ENCODE measurements at regions not wholly inside any gene's neighbourhood (a gene's known extent, or its start where the extent isn't known, plus 50 kb on each side); places are given as distances from the start of the nearest gene placed in this dataset.

DNA sequence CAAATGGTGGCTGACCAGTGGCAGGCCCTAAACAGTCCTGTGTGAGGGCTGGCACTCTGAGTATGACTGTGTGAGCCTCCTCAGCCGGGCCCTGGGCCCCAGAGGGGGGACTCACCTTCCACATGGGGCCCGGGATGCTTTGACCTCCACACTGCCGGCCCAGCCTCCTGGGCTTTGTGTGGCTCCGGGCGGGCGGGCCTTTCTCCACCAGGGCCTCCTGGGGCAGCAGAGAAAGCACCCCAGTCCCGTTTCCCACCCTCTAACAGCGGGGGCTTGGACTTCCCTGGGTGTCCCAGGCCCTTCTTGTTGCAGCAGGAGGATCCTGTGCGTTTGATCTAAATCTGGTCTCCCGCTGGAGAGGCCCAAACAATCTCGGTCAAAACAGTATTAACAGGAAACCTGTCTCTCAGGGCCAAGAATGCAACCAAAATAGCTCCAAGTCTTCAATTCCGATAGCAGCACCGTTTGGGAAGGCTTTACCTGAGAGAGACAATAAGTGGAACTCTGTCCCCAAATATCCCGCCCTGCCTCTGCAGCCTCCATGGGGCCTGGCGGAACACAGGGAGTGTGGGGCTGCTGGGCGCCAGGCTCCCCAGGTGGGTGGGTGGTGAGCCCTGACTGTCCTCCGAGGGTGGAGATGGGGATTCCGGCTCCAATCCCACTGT lies 104.8 kb upstream of the ZNF32 start:
- Histone ChIP-seq H3K4me3 (ENCODE audit: low read depth, low read length) (no peak overlapping the region), H3K27me3 (no peaks in the 10 kb centered on the region), H3K4me1 (no peaks in the 10 kb centered on the region), H3K36me3 (no peaks in the 10 kb centered on the region), H3K9me3 (no peaks in the 10 kb centered on the region)
- TF ChIP-seq, protein P1, sequence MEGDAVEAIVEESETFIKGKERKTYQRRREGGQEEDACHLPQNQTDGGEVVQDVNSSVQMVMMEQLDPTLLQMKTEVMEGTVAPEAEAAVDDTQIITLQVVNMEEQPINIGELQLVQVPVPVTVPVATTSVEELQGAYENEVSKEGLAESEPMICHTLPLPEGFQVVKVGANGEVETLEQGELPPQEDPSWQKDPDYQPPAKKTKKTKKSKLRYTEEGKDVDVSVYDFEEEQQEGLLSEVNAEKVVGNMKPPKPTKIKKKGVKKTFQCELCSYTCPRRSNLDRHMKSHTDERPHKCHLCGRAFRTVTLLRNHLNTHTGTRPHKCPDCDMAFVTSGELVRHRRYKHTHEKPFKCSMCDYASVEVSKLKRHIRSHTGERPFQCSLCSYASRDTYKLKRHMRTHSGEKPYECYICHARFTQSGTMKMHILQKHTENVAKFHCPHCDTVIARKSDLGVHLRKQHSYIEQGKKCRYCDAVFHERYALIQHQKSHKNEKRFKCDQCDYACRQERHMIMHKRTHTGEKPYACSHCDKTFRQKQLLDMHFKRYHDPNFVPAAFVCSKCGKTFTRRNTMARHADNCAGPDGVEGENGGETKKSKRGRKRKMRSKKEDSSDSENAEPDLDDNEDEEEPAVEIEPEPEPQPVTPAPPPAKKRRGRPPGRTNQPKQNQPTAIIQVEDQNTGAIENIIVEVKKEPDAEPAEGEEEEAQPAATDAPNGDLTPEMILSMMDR (IDR thresholded peaks at IDR 0.05; ENCODE audit: low read depth, low read length) = no peak
- DNase-seq = no peak

DNA sequence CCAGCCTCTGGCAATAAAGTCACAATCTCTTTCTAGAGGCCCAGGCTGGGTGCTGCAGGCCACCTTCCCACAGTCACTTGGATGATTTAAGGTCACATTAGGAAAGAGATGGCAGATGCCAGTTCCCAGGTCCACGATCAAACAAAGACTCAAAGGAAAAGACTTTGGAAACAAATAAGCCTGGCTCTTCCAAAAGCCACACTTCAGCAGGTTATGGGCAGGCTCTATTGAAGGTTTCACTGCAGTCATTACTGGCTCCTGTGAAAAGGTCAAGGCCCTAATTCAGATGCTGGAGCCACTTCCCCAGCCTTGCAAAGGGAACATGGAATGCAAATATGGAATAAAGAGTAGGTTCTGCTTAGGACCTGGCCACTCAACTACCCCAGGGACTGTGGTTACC lies 104.0 kb upstream of the ZNF32 start:
- TF ChIP-seq, protein P1 (IDR thresholded peaks at IDR 0.05; ENCODE audit: low read depth, low read length) = no peak
- Histone ChIP-seq H3K36me3 (no peaks in the 10 kb centered on the region), H3K4me1 (no peaks in the 10 kb centered on the region), H3K9me3 (no peaks in the 10 kb centered on the region), H3K27me3 (no peaks in the 10 kb centered on the region), H3K4me3 (ENCODE audit: low read depth, low read length) (no peak overlapping the region)
- DNase-seq = no peak

DNA sequence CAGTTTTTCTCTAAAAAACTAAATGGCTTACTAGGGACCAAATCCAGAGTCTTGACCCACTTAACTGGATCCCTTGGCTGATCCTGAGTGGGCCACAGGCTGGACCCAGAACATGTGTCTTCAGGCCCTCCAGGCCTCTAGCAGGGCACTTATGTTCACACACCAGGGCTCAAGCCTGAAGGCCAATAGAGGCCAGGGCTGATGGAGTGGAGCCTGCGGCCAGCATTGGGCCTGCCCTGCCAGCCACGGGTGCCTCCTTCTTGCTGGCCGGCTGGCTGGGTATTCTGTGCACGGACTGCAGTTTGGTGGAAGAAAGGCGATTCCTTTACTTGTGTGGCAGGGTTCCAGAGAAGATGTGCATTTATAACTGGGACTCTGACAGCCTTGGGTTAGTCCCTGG lies 103.0 kb upstream of the ZNF32 start:
- no peak for DNase-seq
- H3K4me3 ChIP-seq (ENCODE audit: low read depth, low read length) = no peak overlapping the region
- no peaks in the 10 kb centered on the region for H3K9me3 ChIP-seq
- TF ChIP-seq, protein P1 (IDR thresholded peaks at IDR 0.05; ENCODE audit: low read depth, low read length) = no peak
- no peaks in the 10 kb centered on the region for H3K27me3 ChIP-seq
- no peaks in the 10 kb centered on the region for H3K4me1 ChIP-seq
- no peaks in the 10 kb centered on the region for H3K36me3 ChIP-seq

DNA sequence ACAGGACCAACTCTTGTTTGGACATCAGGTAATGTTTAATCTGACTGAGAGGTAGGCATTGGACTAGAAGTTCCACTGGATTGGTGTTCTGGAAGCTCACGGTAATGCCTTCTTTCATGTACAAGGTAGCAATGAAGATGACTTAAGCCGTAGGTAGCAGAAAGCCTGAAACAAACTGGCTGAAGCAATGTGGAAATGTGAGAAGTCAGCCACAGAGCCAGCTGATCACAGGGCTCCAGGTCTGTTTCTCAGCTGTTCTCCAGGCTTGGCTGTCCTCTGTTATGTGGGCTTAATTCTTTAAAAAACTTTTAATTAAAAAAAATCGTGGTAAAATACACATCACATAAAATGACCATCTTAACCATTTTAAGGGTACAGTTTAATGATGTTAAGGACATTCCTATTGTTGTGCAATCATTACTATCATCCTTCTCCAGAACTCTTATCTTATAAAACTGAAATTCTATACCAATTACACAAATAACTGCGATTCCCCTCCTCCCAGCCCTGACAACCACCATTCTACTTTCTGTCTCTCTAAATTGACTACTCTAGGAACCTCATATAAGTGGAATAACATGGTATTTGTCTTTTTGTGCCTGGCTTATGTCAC lies 101.4 kb upstream of the ZNF32 start:
- TF ChIP-seq, protein P1 (IDR thresholded peaks at IDR 0.05; ENCODE audit: low read depth, low read length) = no peak
- no peak overlapping the region for H3K4me3 ChIP-seq (ENCODE audit: low read depth, low read length)
- no peaks in the 10 kb centered on the region for H3K36me3 ChIP-seq
- DNase-seq = no peak
- no peaks in the 10 kb centered on the region for H3K4me1 ChIP-seq
- H3K27me3 ChIP-seq = no peaks in the 10 kb centered on the region
- H3K9me3 ChIP-seq = no peaks in the 10 kb centered on the region

DNA sequence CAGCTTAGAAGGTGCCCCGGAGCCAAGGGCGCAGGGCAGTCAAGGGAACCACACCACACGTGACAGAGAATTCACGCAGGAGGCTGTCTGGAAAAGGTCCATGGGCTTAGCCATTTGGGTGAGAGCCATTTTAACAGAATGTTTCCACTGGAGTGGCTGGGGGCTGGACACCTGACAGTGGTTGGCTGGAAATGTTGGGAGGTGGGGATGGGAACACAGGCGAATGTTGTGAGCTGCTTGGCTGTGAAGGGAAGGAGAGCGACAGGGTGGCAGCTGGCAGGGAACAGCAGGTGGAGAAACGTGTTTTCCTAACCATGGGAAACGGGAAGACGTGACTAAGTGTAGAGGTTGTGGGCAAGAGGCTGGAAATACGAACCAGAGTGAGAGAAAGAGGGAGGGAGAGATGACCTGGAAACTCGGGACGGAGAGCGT lies 100.5 kb upstream of the ZNF32 start:
- Histone ChIP-seq H3K36me3 (no peaks in the 10 kb centered on the region), H3K27me3 (no peaks in the 10 kb centered on the region), H3K9me3 (no peaks in the 10 kb centered on the region), H3K4me3 (ENCODE audit: low read depth, low read length) (no peak overlapping the region), H3K4me1 (no peaks in the 10 kb centered on the region)
- DNase-seq = no peak
- TF ChIP-seq, protein P1 (IDR thresholded peaks at IDR 0.05; ENCODE audit: low read depth, low read length) = no peak

DNA sequence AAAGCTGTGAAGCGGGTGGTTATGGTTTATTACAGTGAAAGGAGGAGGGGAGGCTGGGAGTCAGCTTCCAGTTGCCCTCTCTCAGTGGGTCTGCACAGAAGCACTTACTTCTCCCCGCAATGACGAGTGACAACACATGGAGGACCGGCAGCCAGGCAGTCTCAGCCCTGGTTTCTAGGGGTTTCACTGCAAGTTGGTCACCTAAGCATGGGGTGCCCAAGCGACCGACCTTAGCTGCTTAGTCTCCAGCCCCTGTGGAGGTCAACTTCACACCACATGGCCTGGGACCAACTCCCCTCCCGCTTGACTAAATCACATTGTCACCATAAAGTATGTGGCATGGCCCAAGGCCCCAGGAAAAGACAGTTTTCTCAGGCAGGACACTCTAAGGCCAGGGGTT lies 99.9 kb upstream of the ZNF32 start:
- Histone ChIP-seq H3K4me1 (no peaks in the 10 kb centered on the region), H3K27me3 (no peaks in the 10 kb centered on the region), H3K4me3 (ENCODE audit: low read depth, low read length) (no peak overlapping the region), H3K9me3 (no peaks in the 10 kb centered on the region), H3K36me3 (no peaks in the 10 kb centered on the region)
- TF ChIP-seq, protein P1 (IDR thresholded peaks at IDR 0.05; ENCODE audit: low read depth, low read length) = no peak
- no peak for DNase-seq
